Keratinocyte (primary cell): ENCODE measurements at regions not wholly inside any gene's neighbourhood (a gene's known extent, or its start where the extent isn't known, plus 50 kb on each side); places are given as distances from the start of the nearest gene placed in this dataset.

Experiments
- DNase-seq: peaks from one replicate; pipeline ENCODE4 v3.0.0-alpha.2; 2011; ENCODE audit warnings: low read depth, missing footprints, low spot score
- FAIRE-seq: peaks from 2 replicates; lab custom pipeline; 2011; peaks lifted over from hg19 to GRCh38; lab: Jason Lieb, UNC
- H2AFZ ChIP-seq: 2 replicates; pipeline ENCODE4 v1.6.0; 2012; ENCODE audit warnings: low read length, control low read depth, inconsistent platforms; ENCODE audit not compliant: control insufficient read depth
- H3K27ac ChIP-seq: 2 replicates; pipeline ENCODE4 v1.5.1; 2011; ENCODE audit warnings: low read length; ENCODE audit not compliant: control insufficient read depth, insufficient read depth
- H3K27me3 ChIP-seq: 3 replicates; pipeline ENCODE4 v1.6.0; 2011; ENCODE audit warnings: low read length; ENCODE audit not compliant: control insufficient read depth, insufficient read depth; ENCODE audit errors: extremely low read depth
- H3K36me3 ChIP-seq, 2 experiments: 2 replicates in 1 of 2; 3 replicates in 1 of 2; pipeline ENCODE4 v1.5.1; 2011; ENCODE audit warnings: low read length in 2 of 2, mild to moderate bottlenecking in 1 of 2; ENCODE audit not compliant: control insufficient read depth in 2 of 2, insufficient read depth in 2 of 2; ENCODE audit errors: extremely low read depth in 1 of 2
- H3K4me1 ChIP-seq: 3 replicates; pipeline ENCODE4 v1.5.1; 2011; ENCODE audit warnings: low read length; ENCODE audit not compliant: control insufficient read depth, insufficient read depth; ENCODE audit errors: extremely low read depth
- H3K4me2 ChIP-seq: 3 replicates; pipeline ENCODE4 v1.6.0; 2011; ENCODE audit warnings: low read depth, low read length; ENCODE audit not compliant: control insufficient read depth, insufficient read depth; ENCODE audit errors: extremely low read depth
- H3K4me3 ChIP-seq, 3 experiments: fragments of 200-600 bp in 1 of 3; sonication (generic) in 1 of 3; 2 replicates in 2 of 3; 3 replicates in 1 of 3; pipeline ENCODE4 v1.5.1; 2011 to 2016; ENCODE audit warnings: low read length in 3 of 3, mild to moderate bottlenecking in 3 of 3, control low read depth in 2 of 3, inconsistent platforms in 1 of 3, low read depth in 1 of 3, mixed read lengths in 1 of 3, mixed run types in 1 of 3, moderate library complexity in 1 of 3; ENCODE audit not compliant: control insufficient read depth in 2 of 3, insufficient read depth in 2 of 3; ENCODE audit errors: extremely low read depth in 1 of 3
- H3K79me2 ChIP-seq: 2 replicates; pipeline ENCODE4 v1.6.0; 2012; ENCODE audit warnings: low read length; ENCODE audit not compliant: control insufficient read depth, insufficient read depth
- H3K9ac ChIP-seq: 3 replicates; pipeline ENCODE4 v1.6.0; 2011; ENCODE audit warnings: low read length; ENCODE audit not compliant: control insufficient read depth, insufficient read depth; ENCODE audit errors: extremely low read depth
- H3K9me1 ChIP-seq: 3 replicates; pipeline ENCODE4 v1.6.0; 2011; ENCODE audit warnings: low read length; ENCODE audit not compliant: control insufficient read depth, insufficient read depth; ENCODE audit errors: extremely low read depth
- H3K9me3 ChIP-seq: 2 replicates; pipeline ENCODE4 v1.5.1; 2012; ENCODE audit warnings: low read depth, low read length; ENCODE audit not compliant: control insufficient read depth
- H4K20me1 ChIP-seq: 3 replicates; pipeline ENCODE4 v1.6.0; 2011; ENCODE audit warnings: low read length; ENCODE audit not compliant: control insufficient read depth, insufficient read depth; ENCODE audit errors: extremely low read depth
- EZH2 ChIP-seq: IDR thresholded peaks from one replicate; pipeline ENCODE4 v1.6.1; 2012; ENCODE audit warnings: inconsistent platforms, mild to moderate bottlenecking, low read length, moderate library complexity
- dilution Hi-C: fragments of 300-500 bp; cut with MboI; formaldehyde crosslinking; loops from one replicate; pipeline ENCODE4 v1.7.0; 2020; ENCODE audit warnings: low sequenced_read_pairs; ENCODE audit not compliant: extremely low pct_ligation_motif_present
- TF ChIP-seq, protein P1 (sequence below), 3 experiments: IDR thresholded peaks in 1 of 3; conservative IDR thresholded peaks in 1 of 3; optimal IDR thresholded peaks in 1 of 3; 2 replicates in 2 of 3; 3 replicates in 1 of 3; pipeline versions ENCODE3 to v1.5.1; 2011; ENCODE audit warnings: low read length in 3 of 3, mild to moderate bottlenecking in 3 of 3, moderate library complexity in 2 of 3, control low read depth in 1 of 3, inconsistent platforms in 1 of 3; ENCODE audit not compliant: insufficient read depth in 2 of 3; ENCODE audit errors: extremely low read depth in 1 of 3

DNA sequence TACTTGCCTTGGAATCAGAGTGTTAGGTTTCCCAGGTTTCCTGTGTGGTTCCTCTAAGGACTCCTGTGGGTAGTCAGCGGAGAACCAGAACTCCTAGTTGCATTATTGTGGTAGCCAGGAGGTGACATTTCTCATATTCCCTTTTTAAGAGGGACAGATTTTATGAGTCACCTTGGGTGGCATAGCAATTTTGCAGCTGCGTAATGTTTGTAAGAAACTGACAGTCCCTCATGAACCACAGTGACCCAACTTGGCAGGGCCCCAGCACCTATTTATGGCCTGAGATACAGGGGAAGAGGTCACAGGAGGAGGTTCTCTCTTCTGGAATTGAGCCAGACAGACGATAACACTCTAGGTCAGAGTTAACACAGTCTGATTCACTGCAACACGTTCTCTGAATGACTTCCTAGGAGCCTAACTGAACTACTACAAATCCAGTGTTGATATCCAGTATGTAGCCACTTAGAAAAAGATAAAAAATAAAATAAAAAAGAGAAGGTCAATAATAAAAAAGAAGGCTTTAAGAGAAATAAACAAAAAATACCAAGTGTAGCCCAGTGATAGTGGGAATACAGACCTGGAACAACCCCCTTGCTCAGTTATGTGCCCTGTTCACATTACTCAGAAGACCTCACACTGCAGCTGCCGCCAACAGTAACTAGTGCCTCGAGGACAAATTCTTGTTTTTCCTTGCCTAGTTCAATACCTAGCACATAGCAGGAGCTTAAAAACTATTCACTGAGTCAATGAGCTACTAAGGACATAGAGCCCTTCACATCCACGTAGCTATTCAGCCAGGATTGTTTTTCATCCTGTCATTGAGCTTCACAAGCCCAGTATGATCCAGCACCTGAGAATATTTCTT, 50.7 kb upstream of the VLDLR start:
- H3K4me3 ChIP-seq: no peak overlapping the region
- no peak overlapping the region for H2AFZ ChIP-seq
- H3K4me1 ChIP-seq: peaks cover 9% of the 10 kb centered on the region
- FAIRE-seq (no peak), DNase-seq (no peak)
- H3K36me3 ChIP-seq: no peaks in the 10 kb centered on the region
- no peak overlapping the region for H3K9ac ChIP-seq
- H3K79me2 ChIP-seq: no peaks in the 10 kb centered on the region
- H3K9me1 ChIP-seq: no peaks in the 10 kb centered on the region
- no peak overlapping the region for H3K27ac ChIP-seq
- no peaks in the 10 kb centered on the region for H3K9me3 ChIP-seq
- dilution Hi-C loops: no loop called here
- no peaks in the 10 kb centered on the region for H3K27me3 ChIP-seq
- H4K20me1 ChIP-seq: no peaks in the 10 kb centered on the region
- no peak overlapping the region for H3K4me2 ChIP-seq
- no peak for TF ChIP-seq EZH2
- TF ChIP-seq, protein P1, sequence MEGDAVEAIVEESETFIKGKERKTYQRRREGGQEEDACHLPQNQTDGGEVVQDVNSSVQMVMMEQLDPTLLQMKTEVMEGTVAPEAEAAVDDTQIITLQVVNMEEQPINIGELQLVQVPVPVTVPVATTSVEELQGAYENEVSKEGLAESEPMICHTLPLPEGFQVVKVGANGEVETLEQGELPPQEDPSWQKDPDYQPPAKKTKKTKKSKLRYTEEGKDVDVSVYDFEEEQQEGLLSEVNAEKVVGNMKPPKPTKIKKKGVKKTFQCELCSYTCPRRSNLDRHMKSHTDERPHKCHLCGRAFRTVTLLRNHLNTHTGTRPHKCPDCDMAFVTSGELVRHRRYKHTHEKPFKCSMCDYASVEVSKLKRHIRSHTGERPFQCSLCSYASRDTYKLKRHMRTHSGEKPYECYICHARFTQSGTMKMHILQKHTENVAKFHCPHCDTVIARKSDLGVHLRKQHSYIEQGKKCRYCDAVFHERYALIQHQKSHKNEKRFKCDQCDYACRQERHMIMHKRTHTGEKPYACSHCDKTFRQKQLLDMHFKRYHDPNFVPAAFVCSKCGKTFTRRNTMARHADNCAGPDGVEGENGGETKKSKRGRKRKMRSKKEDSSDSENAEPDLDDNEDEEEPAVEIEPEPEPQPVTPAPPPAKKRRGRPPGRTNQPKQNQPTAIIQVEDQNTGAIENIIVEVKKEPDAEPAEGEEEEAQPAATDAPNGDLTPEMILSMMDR (optimal IDR thresholded peaks at IDR 0.05 in 1 of 3, IDR thresholded peaks at IDR 0.05 in 1 of 3, conservative IDR thresholded peaks at IDR 0.05 in 1 of 3; ENCODE audit: extremely low read depth in 1 of 3, insufficient read depth in 2 of 3, low read length in 3 of 3): no peak
